Activated T-helper 2 cell treated with anti-CD3 and anti-CD28 coated beads, Interferon-gamma antibody, Interleukin-2, Interleukin-4, amounts not matched to agents 10 μg/mL and 5 μg/mL and 100 μg/mL, durations not matched to agents 14 hours and 24 hours and 36 hours (primary cell): ENCODE measurements at regions not wholly inside any gene's neighbourhood (a gene's known extent, or its start where the extent isn't known, plus 50 kb on each side); places are given as distances from the start of the nearest gene placed in this dataset.

Experiments used
- DNase-seq: peaks from one replicate; pipeline ENCODE4 v3.0.0; 2021; ENCODE audit warnings: low spot score
- H3K27ac Mint-ChIP-seq: one replicate; pipeline ENCODE4 v1.8.0; 2021; ENCODE audit warnings: mixed read lengths
- H3K27me3 Mint-ChIP-seq: one replicate; pipeline ENCODE4 v1.8.0; 2021; ENCODE audit warnings: low read depth, mixed read lengths
- H3K36me3 Mint-ChIP-seq: one replicate; pipeline ENCODE4 v1.8.0; 2021; ENCODE audit warnings: low read depth, mixed read lengths
- H3K4me1 Mint-ChIP-seq: one replicate; pipeline ENCODE4 v1.8.0; 2021; ENCODE audit warnings: low read depth, mixed read lengths
- H3K4me3 Mint-ChIP-seq: one replicate; pipeline ENCODE4 v1.8.0; 2021; ENCODE audit warnings: low read depth, mild to moderate bottlenecking, moderate library complexity, mixed read lengths
- H3K9me3 Mint-ChIP-seq: one replicate; pipeline ENCODE4 v1.8.0; 2021; ENCODE audit warnings: mixed read lengths
- intact Hi-C: fragments of 100-400 bp; cut with micrococcal nuclease; formaldehyde crosslinking; loops from one replicate; pipeline ENCODE4 v1.15.1; 2023

DNA sequence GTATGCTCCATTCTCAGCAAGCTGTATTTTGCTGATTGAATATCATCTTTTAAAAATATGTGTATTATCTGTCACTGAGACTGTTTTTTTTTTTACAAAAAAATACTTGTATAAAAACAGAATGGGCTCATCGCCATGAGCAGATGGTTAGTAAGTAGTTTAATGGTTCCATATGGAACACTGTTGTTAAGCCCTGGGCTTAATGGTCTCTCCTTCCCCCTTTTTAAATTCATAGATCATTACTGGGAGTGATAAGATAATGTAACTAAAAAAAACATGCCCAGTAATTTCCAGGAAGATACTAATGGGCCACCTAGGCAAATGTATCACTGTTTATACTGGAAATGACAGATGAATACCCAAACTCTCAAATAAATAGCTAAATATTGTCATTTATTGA lies 95.3 kb upstream of the TPRG1 start:
- no peaks in the 10 kb centered on the region for H3K9me3 Mint-ChIP-seq
- DNase-seq: no peak
- peaks cover 6% of the 10 kb centered on the region for H3K4me1 Mint-ChIP-seq
- no peak overlapping the region for H3K4me3 Mint-ChIP-seq
- intact Hi-C loops: no loop called here
- H3K27me3 Mint-ChIP-seq: peaks cover 20% of the 10 kb centered on the region
- H3K27ac Mint-ChIP-seq: no peak overlapping the region
- no peaks in the 10 kb centered on the region for H3K36me3 Mint-ChIP-seq

DNA sequence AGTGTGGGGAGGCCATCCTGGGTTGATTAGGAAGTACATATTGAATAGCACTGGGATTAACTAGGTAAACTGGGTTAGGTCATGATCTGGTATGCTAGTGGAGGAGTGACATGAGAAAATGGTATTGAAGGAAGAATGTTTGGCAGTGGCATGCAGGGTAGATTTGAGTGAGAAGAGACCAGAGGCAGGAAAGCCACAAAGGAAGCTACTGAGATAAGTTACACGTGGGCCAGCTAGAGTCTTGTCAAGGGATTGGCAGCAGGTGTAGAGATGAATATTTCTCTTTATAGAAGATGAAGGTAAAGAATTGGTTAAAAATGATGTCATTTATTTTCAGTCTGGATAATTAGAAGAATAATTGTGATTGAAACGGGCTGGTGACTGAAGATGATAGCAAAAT lies 91.0 kb upstream of the TPRG1 start:
- Mint-ChIP-seq H3K4me3 (no peak overlapping the region), H3K36me3 (no peaks in the 10 kb centered on the region), H3K27me3 (peaks cover 12% of the 10 kb centered on the region), H3K4me1 (no peaks in the 10 kb centered on the region), H3K9me3 (no peaks in the 10 kb centered on the region), H3K27ac (no peak overlapping the region)
- intact Hi-C loops: no loop called here
- no peak for DNase-seq

DNA sequence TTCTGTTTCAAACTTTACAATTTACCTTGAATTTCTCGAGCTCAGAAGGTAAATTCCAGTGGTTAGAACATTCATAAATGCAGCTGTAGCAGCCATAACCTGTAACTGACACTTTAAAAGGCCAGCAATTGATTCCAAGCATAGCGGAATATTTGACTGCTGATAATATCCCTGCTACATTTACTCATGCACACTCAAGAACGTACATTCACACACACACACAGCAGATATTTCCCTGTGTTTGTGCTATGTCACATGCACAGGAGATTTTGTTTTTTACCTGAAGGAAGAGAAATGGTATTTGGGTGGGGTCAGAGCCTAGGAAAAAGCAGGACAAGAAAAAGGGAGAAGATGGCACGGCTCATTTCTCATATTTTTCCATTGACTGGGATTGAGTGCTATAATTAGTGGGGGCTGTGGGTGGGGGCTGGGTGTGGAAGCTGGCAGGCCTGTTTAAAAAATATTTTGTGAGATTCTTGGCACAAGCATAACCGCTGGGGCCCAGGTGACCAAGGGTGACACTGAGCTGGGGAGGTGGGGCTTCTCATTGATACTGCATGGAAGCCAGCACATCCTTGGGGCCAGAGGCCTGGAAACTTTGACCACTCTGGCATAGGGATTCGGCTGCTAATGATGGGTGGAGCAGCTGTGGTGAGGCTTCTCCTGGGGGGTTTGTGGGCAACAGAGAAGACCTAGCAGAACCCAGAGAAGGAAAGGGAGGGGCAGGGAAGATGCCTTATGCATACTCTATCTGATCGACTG lies 88.9 kb upstream of the TPRG1 start:
- intact Hi-C loops: no loop called here
- H3K4me1 Mint-ChIP-seq: no peaks in the 10 kb centered on the region
- H3K27ac Mint-ChIP-seq: no peak overlapping the region
- H3K36me3 Mint-ChIP-seq: no peaks in the 10 kb centered on the region
- H3K27me3 Mint-ChIP-seq: peaks cover 10% of the 10 kb centered on the region
- H3K9me3 Mint-ChIP-seq: peaks cover 6% of the 10 kb centered on the region
- no peak overlapping the region for H3K4me3 Mint-ChIP-seq
- no peak for DNase-seq

DNA sequence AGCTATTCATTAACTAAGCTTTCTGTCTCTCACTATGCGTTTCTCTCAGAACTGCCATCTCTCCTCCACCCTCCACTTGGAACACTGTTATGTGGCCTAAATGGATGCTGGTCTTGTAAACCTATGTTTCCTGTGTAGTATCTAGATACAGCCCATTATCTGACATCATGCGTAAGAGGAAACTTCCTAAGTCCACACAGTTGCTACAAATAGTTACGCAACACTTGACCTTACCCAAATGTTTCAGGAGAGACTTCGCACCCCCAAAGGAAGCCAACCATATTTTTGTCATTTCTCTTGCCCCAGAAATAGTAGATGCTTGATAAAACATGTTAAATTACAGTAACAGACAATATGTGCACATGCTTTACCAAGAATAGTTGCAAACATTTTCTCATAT lies 87.2 kb upstream of the TPRG1 start:
- H3K27ac Mint-ChIP-seq: no peak overlapping the region

DNA sequence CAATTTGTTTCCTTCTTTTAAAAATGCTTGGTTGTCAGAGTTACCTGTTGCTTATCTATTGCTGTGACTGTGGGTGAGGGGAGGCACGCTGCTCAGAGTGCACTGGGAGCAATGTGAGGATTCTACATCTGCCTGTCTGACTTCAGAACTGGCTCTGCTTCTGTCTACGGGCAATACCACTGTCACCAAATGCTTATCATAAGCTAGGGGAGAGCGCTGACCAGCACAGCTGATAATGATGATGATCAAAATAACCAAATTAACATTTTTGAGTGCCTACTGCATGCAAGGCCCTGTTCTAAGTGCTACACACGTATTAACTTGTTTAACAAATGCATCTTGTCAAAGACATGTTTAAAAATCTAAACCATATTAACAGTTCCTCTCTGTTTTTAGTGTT lies 79.2 kb upstream of the TPRG1 start:
- H3K9me3 Mint-ChIP-seq: peaks cover 9% of the 10 kb centered on the region
- H3K27me3 Mint-ChIP-seq: peaks cover 28% of the 10 kb centered on the region
- intact Hi-C loops: no loop called here
- DNase-seq: no peak
- H3K27ac Mint-ChIP-seq: no peak overlapping the region
- H3K36me3 Mint-ChIP-seq: no peaks in the 10 kb centered on the region
- H3K4me3 Mint-ChIP-seq: no peak overlapping the region
- no peaks in the 10 kb centered on the region for H3K4me1 Mint-ChIP-seq

More for the DNA sequence above, 87.2 kb upstream of the TPRG1 start:
- intact Hi-C loops: no loop called here
- H3K9me3 Mint-ChIP-seq: peaks cover 12% of the 10 kb centered on the region
- H3K4me3 Mint-ChIP-seq: no peak overlapping the region
- H3K27me3 Mint-ChIP-seq: peaks cover 12% of the 10 kb centered on the region
- H3K36me3 Mint-ChIP-seq: no peaks in the 10 kb centered on the region
- no peaks in the 10 kb centered on the region for H3K4me1 Mint-ChIP-seq
- no peak for DNase-seq

DNA sequence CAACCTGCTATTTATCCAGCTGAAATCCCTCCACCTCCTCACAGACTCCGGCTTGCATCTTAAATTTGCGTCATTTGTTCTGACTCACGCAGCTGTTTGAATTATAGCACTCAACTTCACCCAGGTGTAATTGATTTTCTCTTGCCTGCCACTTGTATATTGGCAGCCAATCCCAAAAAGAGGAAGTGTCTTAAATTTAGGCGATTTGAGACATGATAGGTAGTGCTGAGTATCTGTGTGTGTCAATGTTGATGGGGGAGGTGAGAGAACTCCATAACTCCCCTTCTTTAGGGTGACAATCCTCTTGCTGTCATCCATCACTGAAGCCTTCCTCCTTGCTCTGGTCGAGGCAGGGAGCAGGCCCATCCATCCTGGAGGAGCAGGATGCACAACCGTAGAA lies 77.2 kb upstream of the TPRG1 start:
- intact Hi-C loops: no loop called here
- Mint-ChIP-seq H3K9me3 (no peaks in the 10 kb centered on the region), H3K4me1 (no peaks in the 10 kb centered on the region), H3K36me3 (no peaks in the 10 kb centered on the region), H3K4me3 (no peak overlapping the region), H3K27ac (no peak overlapping the region), H3K27me3 (peaks cover 22% of the 10 kb centered on the region)
- DNase-seq: no peak

DNA sequence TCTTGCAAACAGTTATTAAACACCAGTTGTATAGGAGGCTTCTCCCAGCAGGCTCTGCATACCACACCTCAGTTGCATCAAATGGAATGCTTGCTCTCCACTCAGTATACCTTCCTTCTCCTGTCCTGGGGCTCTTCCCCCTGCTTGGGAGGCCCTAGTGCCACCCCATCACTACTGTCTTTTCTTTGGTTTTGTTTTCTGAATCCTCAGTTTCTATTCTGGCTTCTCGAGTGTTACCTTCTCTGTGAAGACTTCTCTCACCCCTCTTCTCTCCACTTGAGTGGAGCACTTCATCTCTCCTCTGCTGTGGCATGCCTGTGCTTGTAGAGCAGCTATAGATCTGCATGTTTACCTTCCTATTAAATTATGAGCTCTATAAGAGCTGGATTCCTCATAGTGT lies 75.7 kb upstream of the TPRG1 start:
- no peaks in the 10 kb centered on the region for H3K9me3 Mint-ChIP-seq

DNA sequence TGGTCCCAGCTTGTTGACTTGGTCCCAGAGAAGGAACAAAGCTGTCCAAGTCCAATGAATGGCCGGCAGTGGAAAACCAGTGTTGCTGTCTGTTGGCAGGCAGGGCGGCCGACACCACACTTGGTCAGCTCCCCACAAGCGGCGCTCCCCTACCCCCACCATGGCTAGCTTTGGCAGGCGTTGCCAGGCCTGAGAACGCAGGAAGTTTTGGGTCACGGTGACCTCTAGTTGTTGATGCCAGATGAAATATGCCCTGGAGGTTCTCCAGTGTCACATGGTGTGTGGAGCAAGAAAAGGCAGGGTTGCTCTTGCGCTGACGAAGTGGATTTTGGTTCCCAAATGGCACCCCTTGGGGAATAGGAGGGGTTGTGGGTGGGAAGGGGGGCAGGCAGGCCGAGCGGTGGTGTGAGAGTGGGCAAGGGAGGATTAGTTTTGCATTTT lies 72.7 kb upstream of the TPRG1 start:
- Mint-ChIP-seq H3K4me1 (no peaks in the 10 kb centered on the region), H3K9me3 (no peaks in the 10 kb centered on the region), H3K27me3 (peaks cover 27% of the 10 kb centered on the region), H3K27ac (no peak overlapping the region), H3K36me3 (no peaks in the 10 kb centered on the region), H3K4me3 (no peak overlapping the region)
- intact Hi-C loops: no loop called here
- no peak for DNase-seq

More for the DNA sequence above, 75.7 kb upstream of the TPRG1 start:
- Mint-ChIP-seq H3K27ac (no peak overlapping the region), H3K27me3 (peaks cover 19% of the 10 kb centered on the region), H3K36me3 (no peaks in the 10 kb centered on the region), H3K4me3 (no peak overlapping the region), H3K4me1 (no peaks in the 10 kb centered on the region)
- intact Hi-C loops: no loop called here
- no peak for DNase-seq

DNA sequence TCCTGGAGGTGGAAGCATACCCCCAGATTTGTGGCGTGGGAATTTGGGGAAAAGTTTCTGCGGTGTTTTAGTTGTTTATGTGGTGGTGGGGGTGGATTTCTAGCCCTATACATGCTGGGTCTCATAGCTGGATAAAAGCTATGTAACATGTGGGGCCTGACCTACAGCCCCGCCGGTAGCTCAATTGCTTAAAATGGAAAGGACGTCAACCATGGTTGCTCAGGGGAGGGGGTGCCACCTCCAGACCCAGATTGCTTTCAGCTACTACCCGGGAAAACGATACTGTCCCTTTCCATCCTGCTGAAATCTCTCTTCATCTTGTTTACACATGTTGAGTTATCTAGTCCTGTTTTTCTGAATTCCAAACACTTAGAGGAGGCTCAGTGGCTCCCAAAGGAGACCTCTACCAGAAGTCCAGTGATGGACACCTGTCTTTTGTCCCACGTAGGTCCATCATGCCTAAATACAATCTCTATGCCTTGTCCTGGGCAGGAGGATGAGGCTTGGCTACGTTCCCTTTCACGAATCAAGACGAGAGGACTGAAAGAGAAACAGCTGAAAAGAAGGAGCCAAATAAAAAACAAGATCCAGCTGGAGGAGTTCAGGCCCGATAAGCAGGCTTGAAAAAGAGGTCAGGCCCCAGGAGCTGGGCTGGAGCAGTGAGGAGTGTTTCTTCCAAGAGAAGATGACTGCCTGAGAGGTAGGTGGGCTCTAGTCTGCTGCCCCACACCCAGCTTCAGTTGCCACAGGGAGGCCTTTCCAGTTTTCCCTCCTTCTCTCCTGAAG lies 72.1 kb upstream of the TPRG1 start:
- Mint-ChIP-seq H3K4me3 (no peak overlapping the region), H3K36me3 (no peaks in the 10 kb centered on the region), H3K27ac (no peak overlapping the region), H3K9me3 (no peaks in the 10 kb centered on the region), H3K4me1 (no peaks in the 10 kb centered on the region), H3K27me3 (peaks cover 28% of the 10 kb centered on the region)
- DNase-seq: no peak
- intact Hi-C loops: no loop called here

DNA sequence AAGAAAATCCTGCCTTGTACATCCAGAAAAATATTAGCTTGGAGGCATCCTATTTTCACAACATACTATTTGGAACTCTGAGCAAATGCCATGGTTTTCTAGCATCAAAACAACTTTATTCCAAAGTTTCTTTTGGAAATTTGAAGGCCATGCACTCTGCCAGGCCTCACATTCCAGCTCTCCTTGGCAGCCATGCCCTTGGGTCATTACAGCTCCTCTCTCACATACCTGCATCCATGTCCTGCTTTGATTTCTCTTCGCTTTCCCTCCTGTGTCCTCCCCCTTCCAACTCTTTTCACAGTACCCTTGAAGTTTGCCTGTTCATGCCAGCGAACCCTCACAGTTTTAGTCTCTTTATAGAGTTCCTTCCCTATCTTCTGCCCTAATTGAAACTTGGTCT lies 70.9 kb upstream of the TPRG1 start:
- Mint-ChIP-seq H3K9me3 (no peaks in the 10 kb centered on the region), H3K4me1 (no peaks in the 10 kb centered on the region), H3K36me3 (no peaks in the 10 kb centered on the region), H3K4me3 (no peak overlapping the region), H3K27me3 (peaks cover 35% of the 10 kb centered on the region), H3K27ac (no peak overlapping the region)
- no peak for DNase-seq
- intact Hi-C loops: no loop called here

DNA sequence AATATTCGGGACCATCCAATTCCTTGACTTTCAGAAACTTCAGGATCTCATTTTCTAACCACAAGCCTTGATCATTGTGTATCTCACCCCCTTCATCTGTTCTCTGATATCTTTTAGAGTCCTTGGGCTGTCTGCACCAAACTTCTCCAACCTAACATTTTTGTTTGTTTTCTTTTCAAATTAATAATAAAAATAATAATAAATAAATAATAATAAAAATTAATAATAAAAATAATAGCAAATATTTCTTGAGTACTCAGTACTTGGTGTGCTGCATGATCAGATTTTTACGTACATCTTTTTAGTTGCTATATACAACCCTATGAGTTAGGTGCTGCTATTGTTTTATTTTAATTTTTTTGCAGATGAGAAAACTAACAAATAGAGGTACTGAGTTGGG lies 70.2 kb upstream of the TPRG1 start:
- intact Hi-C loops: no loop called here
- no peaks in the 10 kb centered on the region for H3K4me1 Mint-ChIP-seq
- DNase-seq: no peak
- peaks cover 43% of the 10 kb centered on the region for H3K27me3 Mint-ChIP-seq
- no peaks in the 10 kb centered on the region for H3K9me3 Mint-ChIP-seq
- H3K27ac Mint-ChIP-seq: no peak overlapping the region
- H3K4me3 Mint-ChIP-seq: no peak overlapping the region
- H3K36me3 Mint-ChIP-seq: no peaks in the 10 kb centered on the region

DNA sequence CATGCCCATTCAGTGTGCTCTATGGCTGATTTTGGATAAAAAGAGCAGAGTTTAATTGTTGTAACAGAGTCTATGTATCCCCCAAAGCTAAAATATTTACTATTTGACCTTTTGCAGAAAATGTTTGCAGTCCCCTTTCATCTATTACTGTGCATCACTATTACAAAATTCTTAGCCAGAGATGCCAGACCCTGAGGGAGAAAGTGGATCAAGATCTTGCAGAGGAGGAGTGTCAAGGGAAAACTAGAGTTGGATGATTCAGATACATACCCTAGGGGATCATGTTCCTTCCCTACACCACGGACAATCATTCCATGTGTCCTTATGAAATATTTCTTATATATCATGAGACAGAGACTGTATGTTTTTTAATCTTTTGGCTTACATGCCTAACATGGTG lies 68.6 kb upstream of the TPRG1 start:
- Mint-ChIP-seq H3K36me3 (no peaks in the 10 kb centered on the region), H3K27me3 (peaks cover 49% of the 10 kb centered on the region), H3K4me1 (no peaks in the 10 kb centered on the region), H3K9me3 (no peaks in the 10 kb centered on the region), H3K27ac (no peak overlapping the region), H3K4me3 (no peak overlapping the region)
- DNase-seq: no peak
- intact Hi-C loops: no loop called here

DNA sequence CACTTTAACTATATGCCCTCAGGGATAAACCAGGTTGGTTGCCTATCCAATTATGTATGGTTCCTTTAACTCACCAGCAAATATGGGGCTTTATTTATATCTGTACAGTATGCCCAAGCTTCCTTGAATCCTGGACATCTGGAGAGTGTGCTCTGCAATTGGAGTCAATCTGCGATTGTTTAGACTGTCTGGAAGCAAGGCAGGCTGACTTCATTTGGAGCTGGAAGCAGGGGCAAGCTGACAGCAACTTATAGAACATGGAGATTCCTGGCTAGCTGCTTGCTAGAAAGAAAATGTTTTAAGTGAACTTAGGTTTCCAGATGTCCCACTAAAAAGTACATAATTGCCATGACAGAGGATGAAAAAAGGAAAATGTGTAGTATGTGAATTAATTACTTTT lies 63.7 kb upstream of the TPRG1 start:
- intact Hi-C loops: no loop called here
- H3K27me3 Mint-ChIP-seq: peaks cover 62% of the 10 kb centered on the region
- H3K4me3 Mint-ChIP-seq: no peak overlapping the region
- H3K9me3 Mint-ChIP-seq: peaks cover 7% of the 10 kb centered on the region
- no peak for DNase-seq
- no peaks in the 10 kb centered on the region for H3K4me1 Mint-ChIP-seq
- no peaks in the 10 kb centered on the region for H3K36me3 Mint-ChIP-seq
- H3K27ac Mint-ChIP-seq: no peak overlapping the region
